HEK293 (cell line): ENCODE measurements at regions not wholly inside any gene's neighbourhood (a gene's known extent, or its start where the extent isn't known, plus 50 kb on each side); places are given as distances from the start of the nearest gene placed in this dataset.

ENCODE experiments used
- TCF7L2 ChIP-seq: IDR thresholded peaks from 2 replicates; pipeline ENCODE4 v1.6.1; 2011; ENCODE audit warnings: low read depth, mild to moderate bottlenecking, inconsistent platforms, low read length, moderate library complexity, borderline replicate concordance
- ZNF501 ChIP-seq: fragments of 450-650 bp; formaldehyde crosslinking; IDR thresholded peaks from 2 replicates; pipeline ENCODE4 v1.5.1; 2016; ENCODE audit warnings: missing biosample characterization, missing genetic modification characterization
- ZNF600 ChIP-seq: fragments of 450-650 bp; formaldehyde crosslinking; IDR thresholded peaks from 2 replicates; pipeline ENCODE4 v1.5.1; 2016; ENCODE audit warnings: missing biosample characterization, missing genetic modification characterization
- ZSCAN30 ChIP-seq: fragments of 450-650 bp; IDR thresholded peaks from 2 replicates; pipeline ENCODE4 v1.5.1; 2018; ENCODE audit warnings: missing biosample characterization, mild to moderate bottlenecking, missing genetic modification characterization, moderate library complexity
- TF ChIP-seq, protein P1 (sequence below): fragments of 450-650 bp; formaldehyde crosslinking; IDR thresholded peaks from 2 replicates; pipeline ENCODE4 v1.5.1; 2016; ENCODE audit warnings: missing biosample characterization, missing genetic modification characterization
- TF ChIP-seq, protein P2 (sequence below): fragments of 450-650 bp; formaldehyde crosslinking; IDR thresholded peaks from 2 replicates; pipeline ENCODE4 v1.5.1; 2016; ENCODE audit warnings: missing biosample characterization, missing genetic modification characterization
- TF ChIP-seq, protein P3 (sequence below): fragments of 450-650 bp; formaldehyde crosslinking; IDR thresholded peaks from 2 replicates; pipeline ENCODE4 v1.5.1; 2016; ENCODE audit warnings: missing biosample characterization, missing genetic modification characterization, low read depth

DNA sequence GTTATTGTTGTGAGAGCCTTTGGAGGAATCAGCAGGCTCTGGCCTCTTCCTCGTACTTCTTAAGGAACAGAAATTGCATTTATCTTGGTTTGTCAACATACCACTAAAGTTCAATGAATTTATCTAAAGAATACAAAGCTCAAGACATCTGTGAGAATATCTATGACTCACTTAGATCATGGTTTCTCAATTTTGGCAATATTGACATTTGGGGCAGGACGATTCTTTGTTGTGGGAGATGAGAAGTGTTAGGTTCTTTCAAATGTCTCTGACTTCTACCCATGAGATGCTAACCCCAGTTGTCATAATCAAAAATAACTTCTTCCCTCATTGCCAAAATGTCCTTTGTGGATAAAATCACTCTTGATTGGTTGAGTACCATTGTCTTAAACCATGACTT, 1190.3 kb downstream of the GALC start:
- TF ChIP-seq, protein P1, sequence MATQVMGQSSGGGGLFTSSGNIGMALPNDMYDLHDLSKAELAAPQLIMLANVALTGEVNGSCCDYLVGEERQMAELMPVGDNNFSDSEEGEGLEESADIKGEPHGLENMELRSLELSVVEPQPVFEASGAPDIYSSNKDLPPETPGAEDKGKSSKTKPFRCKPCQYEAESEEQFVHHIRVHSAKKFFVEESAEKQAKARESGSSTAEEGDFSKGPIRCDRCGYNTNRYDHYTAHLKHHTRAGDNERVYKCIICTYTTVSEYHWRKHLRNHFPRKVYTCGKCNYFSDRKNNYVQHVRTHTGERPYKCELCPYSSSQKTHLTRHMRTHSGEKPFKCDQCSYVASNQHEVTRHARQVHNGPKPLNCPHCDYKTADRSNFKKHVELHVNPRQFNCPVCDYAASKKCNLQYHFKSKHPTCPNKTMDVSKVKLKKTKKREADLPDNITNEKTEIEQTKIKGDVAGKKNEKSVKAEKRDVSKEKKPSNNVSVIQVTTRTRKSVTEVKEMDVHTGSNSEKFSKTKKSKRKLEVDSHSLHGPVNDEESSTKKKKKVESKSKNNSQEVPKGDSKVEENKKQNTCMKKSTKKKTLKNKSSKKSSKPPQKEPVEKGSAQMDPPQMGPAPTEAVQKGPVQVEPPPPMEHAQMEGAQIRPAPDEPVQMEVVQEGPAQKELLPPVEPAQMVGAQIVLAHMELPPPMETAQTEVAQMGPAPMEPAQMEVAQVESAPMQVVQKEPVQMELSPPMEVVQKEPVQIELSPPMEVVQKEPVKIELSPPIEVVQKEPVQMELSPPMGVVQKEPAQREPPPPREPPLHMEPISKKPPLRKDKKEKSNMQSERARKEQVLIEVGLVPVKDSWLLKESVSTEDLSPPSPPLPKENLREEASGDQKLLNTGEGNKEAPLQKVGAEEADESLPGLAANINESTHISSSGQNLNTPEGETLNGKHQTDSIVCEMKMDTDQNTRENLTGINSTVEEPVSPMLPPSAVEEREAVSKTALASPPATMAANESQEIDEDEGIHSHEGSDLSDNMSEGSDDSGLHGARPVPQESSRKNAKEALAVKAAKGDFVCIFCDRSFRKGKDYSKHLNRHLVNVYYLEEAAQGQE (tag by site-specific recombination), result no peak
- TF ChIP-seq ZNF600 (no peak), ZSCAN30 (tag by site-specific recombination) (no peak), TCF7L2 (no peak), ZNF501 (tag by site-specific recombination) (no peak)
- TF ChIP-seq, protein P2, sequence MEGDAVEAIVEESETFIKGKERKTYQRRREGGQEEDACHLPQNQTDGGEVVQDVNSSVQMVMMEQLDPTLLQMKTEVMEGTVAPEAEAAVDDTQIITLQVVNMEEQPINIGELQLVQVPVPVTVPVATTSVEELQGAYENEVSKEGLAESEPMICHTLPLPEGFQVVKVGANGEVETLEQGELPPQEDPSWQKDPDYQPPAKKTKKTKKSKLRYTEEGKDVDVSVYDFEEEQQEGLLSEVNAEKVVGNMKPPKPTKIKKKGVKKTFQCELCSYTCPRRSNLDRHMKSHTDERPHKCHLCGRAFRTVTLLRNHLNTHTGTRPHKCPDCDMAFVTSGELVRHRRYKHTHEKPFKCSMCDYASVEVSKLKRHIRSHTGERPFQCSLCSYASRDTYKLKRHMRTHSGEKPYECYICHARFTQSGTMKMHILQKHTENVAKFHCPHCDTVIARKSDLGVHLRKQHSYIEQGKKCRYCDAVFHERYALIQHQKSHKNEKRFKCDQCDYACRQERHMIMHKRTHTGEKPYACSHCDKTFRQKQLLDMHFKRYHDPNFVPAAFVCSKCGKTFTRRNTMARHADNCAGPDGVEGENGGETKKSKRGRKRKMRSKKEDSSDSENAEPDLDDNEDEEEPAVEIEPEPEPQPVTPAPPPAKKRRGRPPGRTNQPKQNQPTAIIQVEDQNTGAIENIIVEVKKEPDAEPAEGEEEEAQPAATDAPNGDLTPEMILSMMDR (tag by site-specific recombination), result no peak
- TF ChIP-seq, protein P3, sequence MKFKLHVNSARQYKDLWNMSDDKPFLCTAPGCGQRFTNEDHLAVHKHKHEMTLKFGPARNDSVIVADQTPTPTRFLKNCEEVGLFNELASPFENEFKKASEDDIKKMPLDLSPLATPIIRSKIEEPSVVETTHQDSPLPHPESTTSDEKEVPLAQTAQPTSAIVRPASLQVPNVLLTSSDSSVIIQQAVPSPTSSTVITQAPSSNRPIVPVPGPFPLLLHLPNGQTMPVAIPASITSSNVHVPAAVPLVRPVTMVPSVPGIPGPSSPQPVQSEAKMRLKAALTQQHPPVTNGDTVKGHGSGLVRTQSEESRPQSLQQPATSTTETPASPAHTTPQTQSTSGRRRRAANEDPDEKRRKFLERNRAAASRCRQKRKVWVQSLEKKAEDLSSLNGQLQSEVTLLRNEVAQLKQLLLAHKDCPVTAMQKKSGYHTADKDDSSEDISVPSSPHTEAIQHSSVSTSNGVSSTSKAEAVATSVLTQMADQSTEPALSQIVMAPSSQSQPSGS (tag by site-specific recombination), result no peak
